Psoas muscle (tissue), 7 donors: ENCODE measurements at regions not wholly inside any gene's neighbourhood (a gene's known extent, or its start where the extent isn't known, plus 50 kb on each side); places are given as distances from the start of the nearest gene placed in this dataset.

Experiments
- ATAC-seq, 4 donors: fragments of 200-7000 bp; cut with Tn5 transposase; one replicate each; pipeline ENCODE4 v1.9.1; 2020; ENCODE audit warnings: moderate library complexity in 3 of 4, mild to moderate bottlenecking in 2 of 4
- DNase-seq, 2 donors: peaks; one replicate each; pipeline ENCODE4 v3.0.0-alpha.2; 2020
- H3K27ac ChIP-seq: fragments of 200-600 bp; one replicate; pipeline ENCODE4 v1.8.0; 2022
- H3K27me3 ChIP-seq, 3 donors: fragments of 200-600 bp in 1 of 3; one replicate each; pipeline versions ENCODE4 v1.6.1 to v1.8.0; 2013 to 2022; ENCODE audit warnings: low read length in 2 of 3, mild to moderate bottlenecking in 2 of 3, moderate library complexity in 1 of 3; ENCODE audit not compliant: insufficient read depth in 3 of 3
- H3K36me3 ChIP-seq, 2 donors: fragments of 200-600 bp in 1 of 2; one replicate each; pipeline versions ENCODE4 v1.6.1 to v1.8.0; 2013 to 2022; ENCODE audit warnings: low read depth in 1 of 2, mild to moderate bottlenecking in 1 of 2, moderate library complexity in 1 of 2; ENCODE audit not compliant: insufficient read depth in 1 of 2
- H3K4me1 ChIP-seq: fragments of 200-600 bp; one replicate; pipeline ENCODE4 v1.8.0; 2022
- H3K4me3 ChIP-seq: fragments of 200-600 bp; one replicate; pipeline ENCODE4 v1.8.0; 2022; ENCODE audit warnings: mild to moderate bottlenecking
- H3K9me3 ChIP-seq: fragments of 200-600 bp; one replicate; pipeline ENCODE4 v1.8.0; 2022
- CTCF ChIP-seq: fragments of 200-600 bp; IDR thresholded peaks from one replicate; pipeline ENCODE4 v1.8.0; 2022; ENCODE audit warnings: antibody characterized with exemption
- WGBS, 3 donors: extraction: QIAGEN DNeasy Blood & Tissue Kit; methylation state at CpG; one replicate each; pipeline versions ENCODE4 v1.1.6 to v1.1.7; 2013; 5-methylcytosine and 5-hydroxymethylcytosine counted together
- intact Hi-C, 2 donors: fragments of 100-400 bp; cut with DNase I; formaldehyde crosslinking; loops; one replicate each; pipeline versions ENCODE4 v1.11.0 to v1.14.2; 2022
- donor health status: healthy with polysubstance abuse.
- donor health status: DM: no; HTN: no; CAD: no; lungs with moderate emphysema.
- donor health status: Bipolar disorder and iron deficiency.
- donor health status: healthy.
- donor health status: DM: yes; HTN: yes; CAD: no.
- donor health status: DM: no; HTN: no; CAD: no.
- donor health status: DM: yes; HTN: yes; CAD: no.

GRCh38 chr13:74204602-74205312 lies 70.6 kb upstream of the KLF12 start:
- ATAC-seq (no peak), DNase-seq (no peak)
- Histone ChIP-seq H3K27ac (no peak overlapping the region), H3K27me3 (no peaks in the 10 kb centered on the region), H3K36me3 (no peaks in the 10 kb centered on the region), H3K4me1 (peaks cover 8% of the 10 kb centered on the region), H3K4me3 (no peak overlapping the region), H3K9me3 (no peaks in the 10 kb centered on the region)
- 93% methylated on average over 6 of the region's 6 CpGs for WGBS, 3 donors
- TF ChIP-seq CTCF = no peak
- intact Hi-C loops = no loop called here

- Histone ChIP-seq H3K9me3 (no peaks in the 10 kb centered on the region), H3K4me3 (no peak overlapping the region), H3K36me3 (no peaks in the 10 kb centered on the region), H3K27ac (no peak overlapping the region), H3K4me1 (peaks cover 8% of the 10 kb centered on the region), H3K27me3 (no peaks in the 10 kb centered on the region)
- ATAC-seq (peak; percentile 30 to 88 (median 79)), DNase-seq (no peak)
- intact Hi-C loops = no loop called here
- no peak for TF ChIP-seq CTCF
- WGBS, 3 donors = 26 to 43% (median 35%) methylated on average over 1 of the region's 1 CpG
Observed at GRCh38 chr13:74203576-74203975, 69.4 kb upstream of the KLF12 start.

GRCh38 chr13:74202129-74202813 lies 68.1 kb upstream of the KLF12 start:
- no peak for ATAC-seq
- Histone ChIP-seq H3K4me3 (no peak overlapping the region), H3K36me3 (no peaks in the 10 kb centered on the region), H3K4me1 (peaks cover 8% of the 10 kb centered on the region), H3K27ac (no peak overlapping the region), H3K27me3 (no peaks in the 10 kb centered on the region), H3K9me3 (no peaks in the 10 kb centered on the region)
- intact Hi-C loops = no loop called here
- TF ChIP-seq CTCF = no peak
- no peak for DNase-seq
- WGBS, 3 donors = 77 to 90% (median 83%) methylated on average over 1 of the region's 1 CpG

GRCh38 chr13:74201530-74201929 lies 67.3 kb upstream of the KLF12 start:
- Histone ChIP-seq H3K9me3 (no peaks in the 10 kb centered on the region), H3K27ac (no peak overlapping the region), H3K36me3 (no peaks in the 10 kb centered on the region), H3K4me3 (no peak overlapping the region), H3K4me1 (peaks cover 8% of the 10 kb centered on the region), H3K27me3 (no peaks in the 10 kb centered on the region)
- DNase-seq (no peak), ATAC-seq (peak in 1 of 4 donors; percentile 67)
- no peak for TF ChIP-seq CTCF
- intact Hi-C loops = no loop called here
- WGBS, 3 donors = 39 to 48% (median 46%) methylated on average over 1 of the region's 1 CpG
